ENCODE measurements at regions not wholly inside any gene's neighbourhood (a gene's known extent, or its start where the extent isn't known, plus 50 kb on each side); places are given as distances from the start of the nearest gene placed in this dataset.

DNA sequence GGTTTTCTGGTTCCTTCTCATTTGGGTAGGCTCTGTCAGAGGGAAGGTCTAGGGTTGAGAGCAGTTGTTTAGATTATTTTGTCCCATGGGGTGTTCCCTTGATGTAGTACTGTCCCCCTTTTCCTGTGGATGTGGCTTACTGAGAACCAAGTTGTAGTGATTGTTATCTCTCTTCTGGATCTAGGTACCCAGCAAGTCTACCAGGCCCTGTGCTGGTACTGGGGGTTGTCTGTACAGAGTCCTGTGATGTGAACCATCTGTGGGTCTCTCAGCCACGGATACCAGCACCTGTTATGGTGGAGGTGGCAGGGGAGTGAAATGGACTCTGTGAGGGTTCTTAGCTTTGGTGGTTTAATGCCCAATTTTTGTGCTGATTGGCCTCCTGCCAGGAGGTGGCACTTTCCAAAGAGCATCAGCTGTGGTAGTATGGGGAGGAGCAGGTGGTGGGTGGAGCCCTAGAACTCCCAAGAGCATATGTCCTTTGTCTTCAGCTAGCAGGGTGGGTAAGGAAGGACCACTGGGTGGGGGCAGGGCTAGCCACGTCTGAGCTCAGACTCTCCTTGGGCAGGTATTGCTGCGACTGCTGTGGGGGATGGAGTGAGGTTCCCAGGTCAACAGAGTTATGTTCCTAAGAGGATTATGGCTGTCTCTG, 179.3 kb upstream of the BTG1 start:
- Histone ChIP-seq H3K9me3 (ENCODE audit: low read depth, low read length) (no peaks in the 10 kb centered on the region), H3K36me3 (ENCODE audit: insufficient read depth, low read length) (no peaks in the 10 kb centered on the region), H3K4me3 (no peak overlapping the region), H3K9ac (ENCODE audit: insufficient read length) (no peak overlapping the region), H3K27ac (no peak overlapping the region)
- TF ChIP-seq EZH2 (IDR thresholded peaks at IDR 0.05) (no peak), POLR2AphosphoS5 (IDR thresholded peaks at IDR 0.05; ENCODE audit: borderline replicate concordance, low read depth, low read length) (no peak), FOXP2 (optimal IDR thresholded peaks at IDR 0.05; ENCODE audit: control extremely low read depth, extremely low read length, insufficient read depth) (no peak)
- DNase-seq (ENCODE audit: low read depth, low spot score): no peak

DNA sequence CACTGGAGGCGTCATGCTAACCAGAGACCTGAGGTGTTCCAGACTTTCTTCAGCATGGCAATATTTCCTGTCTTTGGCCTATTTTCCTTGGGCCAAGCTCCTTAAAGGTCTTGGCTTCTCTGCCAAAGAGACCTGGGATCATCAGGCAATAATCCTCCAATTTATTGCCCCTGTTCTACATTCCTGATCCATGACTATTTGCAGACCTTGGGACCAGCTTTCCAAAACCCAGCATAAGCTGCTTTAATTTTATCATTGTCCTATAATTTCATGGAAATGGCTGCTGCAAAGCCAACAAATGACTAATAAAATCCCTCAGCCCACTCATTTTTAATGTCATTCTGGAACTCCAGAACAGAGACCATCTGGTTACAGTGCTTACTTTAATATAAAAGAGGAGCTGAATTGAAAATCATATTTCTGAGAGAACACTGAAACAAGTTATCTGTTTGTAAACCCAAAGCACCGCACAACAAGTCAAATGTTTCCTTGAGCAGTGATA, 166.9 kb upstream of the BTG1 start:
- no peaks in the 10 kb centered on the region for H3K36me3 ChIP-seq (ENCODE audit: insufficient read depth, low read length)
- TF ChIP-seq EZH2 (IDR thresholded peaks at IDR 0.05) (no peak), POLR2AphosphoS5 (IDR thresholded peaks at IDR 0.05; ENCODE audit: borderline replicate concordance, low read depth, low read length) (no peak), FOXP2 (optimal IDR thresholded peaks at IDR 0.05; ENCODE audit: control extremely low read depth, extremely low read length, insufficient read depth) (no peak)
- no peak overlapping the region for H3K9ac ChIP-seq (ENCODE audit: insufficient read length)
- H3K9me3 ChIP-seq (ENCODE audit: low read depth, low read length): no peaks in the 10 kb centered on the region
- no peak overlapping the region for H3K4me3 ChIP-seq
- no peak overlapping the region for H3K27ac ChIP-seq
- no peak for DNase-seq (ENCODE audit: low read depth, low spot score)

DNA sequence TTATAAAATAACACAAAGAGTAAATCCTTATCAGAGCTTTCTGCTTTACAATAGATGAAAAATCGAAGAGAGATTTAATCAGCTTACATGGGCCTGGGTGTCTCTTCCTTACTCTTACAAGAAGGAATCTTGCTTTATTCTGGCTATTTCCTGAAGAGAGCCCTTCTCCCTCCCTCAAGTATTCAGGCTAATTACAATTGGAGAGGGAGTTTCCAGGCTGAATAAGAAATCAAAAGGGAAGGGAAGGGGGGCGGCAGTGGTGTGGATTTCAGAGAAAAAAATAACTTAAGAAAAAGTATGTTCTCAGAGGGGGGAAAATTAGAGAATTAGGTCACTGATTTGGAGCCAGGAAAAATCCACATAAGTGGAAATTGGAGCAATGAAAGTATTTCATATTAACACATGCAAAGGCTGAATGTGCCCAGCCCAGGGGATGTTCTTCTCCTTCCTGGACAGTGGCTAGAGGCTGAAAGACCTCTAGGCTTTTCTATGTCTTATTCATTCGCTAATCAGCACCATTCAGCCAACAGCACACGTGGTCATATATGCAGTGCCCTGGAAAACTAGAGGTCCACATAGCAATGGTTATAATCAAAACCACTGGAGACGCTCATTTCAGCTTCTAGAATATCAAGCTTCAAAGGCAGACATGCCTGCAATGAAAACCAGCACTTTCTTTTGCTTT, 158.9 kb upstream of the BTG1 start:
- Histone ChIP-seq H3K4me3 (peak overlapping the region; percentile 20; the same call in 1 of the 2 replicates), H3K9ac (ENCODE audit: insufficient read length) (no peak overlapping the region), H3K27ac (peak overlapping the region; percentile 71), H3K9me3 (ENCODE audit: low read depth, low read length) (no peaks in the 10 kb centered on the region), H3K36me3 (ENCODE audit: insufficient read depth, low read length) (no peaks in the 10 kb centered on the region)
- no peak for TF ChIP-seq FOXP2 (optimal IDR thresholded peaks at IDR 0.05; ENCODE audit: control extremely low read depth, extremely low read length, insufficient read depth)
- no peak for TF ChIP-seq POLR2AphosphoS5 (IDR thresholded peaks at IDR 0.05; ENCODE audit: borderline replicate concordance, low read depth, low read length)
- no peak for TF ChIP-seq EZH2 (IDR thresholded peaks at IDR 0.05)
- peak; percentile 32 for DNase-seq (ENCODE audit: low read depth, low spot score)

- TF ChIP-seq EZH2 (IDR thresholded peaks at IDR 0.05) (no peak), FOXP2 (optimal IDR thresholded peaks at IDR 0.05; ENCODE audit: control extremely low read depth, extremely low read length, insufficient read depth) (no peak), POLR2AphosphoS5 (IDR thresholded peaks at IDR 0.05; ENCODE audit: borderline replicate concordance, low read depth, low read length) (no peak)
- no peaks in the 10 kb centered on the region for H3K9me3 ChIP-seq (ENCODE audit: low read depth, low read length)
- H3K9ac ChIP-seq (ENCODE audit: insufficient read length): no peak overlapping the region
- H3K36me3 ChIP-seq (ENCODE audit: insufficient read depth, low read length): no peaks in the 10 kb centered on the region
- DNase-seq (ENCODE audit: low read depth, low spot score): peak; percentile 64
- peak overlapping the region; percentile 17 for H3K4me3 ChIP-seq
- peak overlapping the region; percentile 57 for H3K27ac ChIP-seq
Measured at GRCh38 chr12:92302041-92302829, 156.6 kb upstream of the BTG1 start.

- Histone ChIP-seq H3K9ac (ENCODE audit: insufficient read length) (no peak overlapping the region), H3K36me3 (ENCODE audit: insufficient read depth, low read length) (no peaks in the 10 kb centered on the region), H3K4me3 (no peak overlapping the region), H3K9me3 (ENCODE audit: low read depth, low read length) (no peaks in the 10 kb centered on the region), H3K27ac (no peak overlapping the region)
- TF ChIP-seq EZH2 (IDR thresholded peaks at IDR 0.05): no peak
- no peak for TF ChIP-seq POLR2AphosphoS5 (IDR thresholded peaks at IDR 0.05; ENCODE audit: borderline replicate concordance, low read depth, low read length)
- TF ChIP-seq FOXP2 (optimal IDR thresholded peaks at IDR 0.05; ENCODE audit: control extremely low read depth, extremely low read length, insufficient read depth): no peak
- no peak for DNase-seq (ENCODE audit: low read depth, low spot score)
Measured at GRCh38 chr12:92301356-92301755, 155.7 kb upstream of the BTG1 start.

DNA sequence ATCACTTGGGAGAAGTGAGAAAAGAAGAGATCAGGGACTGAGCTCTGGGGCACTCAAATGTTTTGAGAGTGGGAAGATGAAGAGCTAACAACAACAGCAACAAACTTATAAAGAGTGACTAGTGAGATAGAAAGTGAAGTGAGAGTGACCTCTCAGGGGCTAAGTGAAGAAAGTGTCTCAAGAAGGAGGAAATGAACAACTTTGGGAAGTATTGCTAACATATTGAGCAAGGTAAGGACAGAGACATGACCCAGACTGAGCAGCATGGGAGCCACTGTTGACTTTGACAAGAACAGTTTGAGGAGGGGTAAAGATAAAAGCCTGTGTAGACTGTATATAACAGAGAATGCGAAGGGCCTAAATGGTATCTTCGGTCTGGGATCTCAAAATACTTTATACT, 155.1 kb upstream of the BTG1 start:
- DNase-seq (ENCODE audit: low read depth, low spot score): no peak
- no peak overlapping the region for H3K9ac ChIP-seq (ENCODE audit: insufficient read length)
- no peak for TF ChIP-seq FOXP2 (optimal IDR thresholded peaks at IDR 0.05; ENCODE audit: control extremely low read depth, extremely low read length, insufficient read depth)
- TF ChIP-seq POLR2AphosphoS5 (IDR thresholded peaks at IDR 0.05; ENCODE audit: borderline replicate concordance, low read depth, low read length): no peak
- TF ChIP-seq EZH2 (IDR thresholded peaks at IDR 0.05): no peak
- H3K4me3 ChIP-seq: no peak overlapping the region
- no peaks in the 10 kb centered on the region for H3K9me3 ChIP-seq (ENCODE audit: low read depth, low read length)
- H3K27ac ChIP-seq: no peak overlapping the region
- no peaks in the 10 kb centered on the region for H3K36me3 ChIP-seq (ENCODE audit: insufficient read depth, low read length)

- TF ChIP-seq EZH2 (IDR thresholded peaks at IDR 0.05) (no peak), FOXP2 (optimal IDR thresholded peaks at IDR 0.05; ENCODE audit: control extremely low read depth, extremely low read length, insufficient read depth) (no peak), POLR2AphosphoS5 (IDR thresholded peaks at IDR 0.05; ENCODE audit: borderline replicate concordance, low read depth, low read length) (no peak)
- DNase-seq (ENCODE audit: low read depth, low spot score): no peak
- H3K27ac ChIP-seq: no peak overlapping the region
- no peak overlapping the region for H3K9ac ChIP-seq (ENCODE audit: insufficient read length)
- no peak overlapping the region for H3K4me3 ChIP-seq
- H3K36me3 ChIP-seq (ENCODE audit: insufficient read depth, low read length): no peaks in the 10 kb centered on the region
- H3K9me3 ChIP-seq (ENCODE audit: low read depth, low read length): no peaks in the 10 kb centered on the region
Measured at GRCh38 chr12:92299744-92300143, 154.1 kb upstream of the BTG1 start.

GRCh38 chr12:92299344-92299743, 153.7 kb upstream of the BTG1 start:
- no peak for DNase-seq (ENCODE audit: low read depth, low spot score)
- H3K4me3 ChIP-seq: no peak overlapping the region
- no peak overlapping the region for H3K9ac ChIP-seq (ENCODE audit: insufficient read length)
- H3K36me3 ChIP-seq (ENCODE audit: insufficient read depth, low read length): no peaks in the 10 kb centered on the region
- no peak overlapping the region for H3K27ac ChIP-seq
- TF ChIP-seq EZH2 (IDR thresholded peaks at IDR 0.05) (no peak), FOXP2 (optimal IDR thresholded peaks at IDR 0.05; ENCODE audit: control extremely low read depth, extremely low read length, insufficient read depth) (no peak), POLR2AphosphoS5 (IDR thresholded peaks at IDR 0.05; ENCODE audit: borderline replicate concordance, low read depth, low read length) (no peak)
- H3K9me3 ChIP-seq (ENCODE audit: low read depth, low read length): no peaks in the 10 kb centered on the region
